ENCODE measurements at regions not wholly inside any gene's neighbourhood (a gene's known extent, or its start where the extent isn't known, plus 50 kb on each side); places are given as distances from the start of the nearest gene placed in this dataset.

DNA sequence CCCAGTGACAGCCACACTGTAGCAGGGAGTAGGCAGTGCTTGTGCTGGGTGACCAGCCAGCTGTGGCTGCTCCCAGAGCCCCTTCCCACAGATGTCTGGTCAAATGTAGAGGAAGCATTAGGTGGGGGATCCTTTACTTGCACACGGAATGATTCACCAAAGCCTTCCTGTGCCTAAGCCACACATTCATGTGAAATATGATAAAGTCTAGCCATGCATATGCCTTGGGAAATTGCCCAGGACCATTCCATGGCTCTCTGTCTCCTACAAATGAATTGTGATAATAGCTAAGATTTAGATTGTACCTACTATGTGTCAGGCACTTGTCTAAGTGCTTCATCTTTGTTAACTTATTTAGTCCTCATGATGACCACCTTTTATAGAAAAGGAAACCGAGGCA lies 217.5 kb upstream of the E2F8 start:
- no peaks in the 10 kb centered on the region for H3K79me1 ChIP-seq (ENCODE audit: low read depth, low read length)
- H3K23me2 ChIP-seq (ENCODE audit: low read depth, low read length): no peaks in the 10 kb centered on the region
- no peak overlapping the region for H3K9ac ChIP-seq (replicated peaks in 1 of 4; ENCODE audit: extremely low read depth in 1 of 4, low read depth in 3 of 4, low read length in 3 of 4)
- H3K23ac ChIP-seq (ENCODE audit: insufficient read length): no peak overlapping the region
- H4K20me1 ChIP-seq (replicated peaks in 1 of 2; ENCODE audit: control insufficient read depth in 1 of 2, insufficient read depth in 2 of 2, low read length in 2 of 2): no peaks in the 10 kb centered on the region
- H2AK5ac ChIP-seq (ENCODE audit: low read depth, low read length): no peak overlapping the region
- H4K8ac ChIP-seq (ENCODE audit: extremely low read depth, insufficient read depth, low read length): no peak overlapping the region
- H4K5ac ChIP-seq (ENCODE audit: insufficient read length, low read depth, low read length): no peak overlapping the region
- H2BK120ac ChIP-seq (replicated peaks; ENCODE audit: low read depth, low read length): no peak overlapping the region
- DNase-seq (ENCODE audit: low read depth in 1 of 2, low spot score in 2 of 2): no peak
- TF ChIP-seq, protein P1, sequence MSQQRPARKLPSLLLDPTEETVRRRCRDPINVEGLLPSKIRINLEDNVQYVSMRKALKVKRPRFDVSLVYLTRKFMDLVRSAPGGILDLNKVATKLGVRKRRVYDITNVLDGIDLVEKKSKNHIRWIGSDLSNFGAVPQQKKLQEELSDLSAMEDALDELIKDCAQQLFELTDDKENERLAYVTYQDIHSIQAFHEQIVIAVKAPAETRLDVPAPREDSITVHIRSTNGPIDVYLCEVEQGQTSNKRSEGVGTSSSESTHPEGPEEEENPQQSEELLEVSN (IDR thresholded peaks at IDR 0.05): no peak
- TF ChIP-seq SP1 (IDR thresholded peaks at IDR 0.05; ENCODE audit: low read depth, low read length): no peak
- TF ChIP-seq KDM1A (IDR thresholded peaks at IDR 0.05; ENCODE audit: borderline replicate concordance, low read length): no peak
- TF ChIP-seq EGR1 (IDR thresholded peaks at IDR 0.05; ENCODE audit: borderline replicate concordance, low read depth, low read length): no peak
- TF ChIP-seq HDAC6 (IDR thresholded peaks at IDR 0.05; ENCODE audit: low read depth, low read length): no peak
- no peak for TF ChIP-seq POU5F1 (IDR thresholded peaks at IDR 0.05; ENCODE audit: low read depth, low read length)
- no peak for TF ChIP-seq GABPA (IDR thresholded peaks at IDR 0.05; ENCODE audit: borderline replicate concordance, insufficient read depth, low read length)
- TF ChIP-seq SP2 (IDR thresholded peaks at IDR 0.05; ENCODE audit: low read length): no peak
- TF ChIP-seq SIRT6 (IDR thresholded peaks at IDR 0.05; ENCODE audit: low read length): no peak
- no peak for TF ChIP-seq CBX5 (IDR thresholded peaks at IDR 0.05; ENCODE audit: low read depth, low read length)
- no peak for TF ChIP-seq RNF2 (IDR thresholded peaks at IDR 0.05; ENCODE audit: borderline replicate concordance, low read depth, low read length, missing control alignments, poor library complexity, severe bottlenecking)
- TF ChIP-seq SP4 (IDR thresholded peaks at IDR 0.05; ENCODE audit: low read length): no peak
- no peak for TF ChIP-seq EZH2 (IDR thresholded peaks at IDR 0.05; ENCODE audit: low read depth, low read length, severe bottlenecking)
- TF ChIP-seq BRCA1 (IDR thresholded peaks at IDR 0.05; ENCODE audit: low read depth, low read length): no peak
- no peak overlapping the region for H2BK5ac ChIP-seq (ENCODE audit: low read depth, low read length)
- H3K9me3 ChIP-seq (ENCODE audit: insufficient read depth in 2 of 2, low read depth in 1 of 2, low read length in 1 of 2): no peaks in the 10 kb centered on the region
- H2BK15ac ChIP-seq (ENCODE audit: low read length): no peak overlapping the region
- no peak overlapping the region for H3K56ac ChIP-seq (replicated peaks; ENCODE audit: insufficient read length, low read depth, low read length)
- no peak overlapping the region for H3K14ac ChIP-seq (ENCODE audit: insufficient read length)
- CTCF ChIA-PET (ENCODE audit: partially characterized antibody): no interaction called here
- WGBS, 2 experiments (ENCODE audit: extremely low coverage in 1 of 2, insufficient coverage in 1 of 2, insufficient read length in 1 of 2, insufficient replicate concordance in 2 of 2, low coverage in 1 of 2, low lambda C conversion rate in 2 of 2, missing lambda C conversion rate in 1 of 2): 66% methylated on average over 2 of the region's 2 CpGs; no CpG with 5 or more reads in 1 of the 2 experiments
- H3K4ac ChIP-seq (replicated peaks; ENCODE audit: insufficient read length, low read depth, low read length): no peak overlapping the region
- H2BK12ac ChIP-seq (ENCODE audit: low read depth, low read length): no peak overlapping the region; the same call in 1 of the 2 replicates
- no peaks in the 10 kb centered on the region for H3K36me3 ChIP-seq (ENCODE audit: control insufficient read depth in 2 of 4, insufficient read depth in 4 of 4, low read length in 3 of 4)
- H3K4me2 ChIP-seq (ENCODE audit: insufficient read depth in 1 of 2, low read depth in 2 of 2, low read length in 2 of 2): no peak overlapping the region
- H2BK20ac ChIP-seq (ENCODE audit: low read length): no peak overlapping the region
- H3K4me1 ChIP-seq (replicated peaks in 1 of 4; ENCODE audit: control insufficient read depth in 3 of 4, insufficient read depth in 4 of 4, low read length in 3 of 4): peaks cover 5 to 14% (median 9%) of the 10 kb centered on the region in 4 experiments
- FAIRE-seq: no peak
- no peaks in the 10 kb centered on the region for H3K79me2 ChIP-seq (ENCODE audit: control insufficient read depth in 1 of 2, insufficient read depth in 2 of 2, low read length in 2 of 2)
- no peak overlapping the region for H3K4me3 ChIP-seq (ENCODE audit: extremely low read depth in 1 of 4, insufficient read depth in 2 of 4, low read depth in 3 of 4, low read length in 4 of 4)
- H4K91ac ChIP-seq (replicated peaks; ENCODE audit: insufficient read length, low read length): no peak overlapping the region
- H3K27me3 ChIP-seq (replicated peaks in 1 of 4; ENCODE audit: control insufficient read depth in 3 of 4, extremely low read depth in 1 of 4, insufficient read depth in 3 of 4, low read length in 3 of 4): no peaks in the 10 kb centered on the region
- POLR2A ChIA-PET (ENCODE audit: partially characterized antibody): no interaction called here
- H3K27ac ChIP-seq (ENCODE audit: low read depth, low read length): no peak overlapping the region
- no peak overlapping the region for H3K18ac ChIP-seq (ENCODE audit: extremely low read depth, low read length)
- no peak overlapping the region for H2AFZ ChIP-seq (ENCODE audit: low read length)
